Gastrocnemius medialis (tissue), 4 donors: ENCODE measurements at regions not wholly inside any gene's neighbourhood (a gene's known extent, or its start where the extent isn't known, plus 50 kb on each side); places are given as distances from the start of the nearest gene placed in this dataset.

ENCODE experiments used
- CTCF ChIP-seq, 5 experiments: fragments of 450-650 bp in 3 of 5; fragments of 200-600 bp in 2 of 5; sonication (generic) in 2 of 5; IDR thresholded peaks in 4 of 5; conservative IDR thresholded peaks in 1 of 5; 1 replicate in 4 of 5; 2 replicates in 1 of 5; pipeline ENCODE4 v1.5.1; 2016 to 2019; ENCODE audit warnings: antibody characterized with exemption in 5 of 5, mild to moderate bottlenecking in 3 of 5, moderate library complexity in 3 of 5
- POLR2A ChIP-seq, 2 donors: fragments of 450-650 bp; IDR thresholded peaks; one replicate each; pipeline ENCODE4 v1.6.1; 2017; ENCODE audit warnings: antibody characterized with exemption in 2 of 2, mild to moderate bottlenecking in 2 of 2, moderate library complexity in 2 of 2

GRCh38 chr2:208906330-208906729 lies 499.7 kb downstream of the PTH2R start:
- TF ChIP-seq CTCF (IDR thresholded peaks at IDR 0.05 in 4 of 5, conservative IDR thresholded peaks at IDR 0.05 in 1 of 5), result no peak
- TF ChIP-seq POLR2A (IDR thresholded peaks at IDR 0.05), result no peak
